HUES48 (cell line): ENCODE measurements at regions not wholly inside any gene's neighbourhood (a gene's known extent, or its start where the extent isn't known, plus 50 kb on each side); places are given as distances from the start of the nearest gene placed in this dataset.

Experiments
- H3K27ac ChIP-seq: one replicate; pipeline ENCODE4 v1.7.0; 2013; ENCODE audit warnings: low read depth, low read length, inconsistent platforms
- H3K27me3 ChIP-seq: 2 replicates; pipeline ENCODE4 v1.6.1; 2013; ENCODE audit warnings: mild to moderate bottlenecking, low read length; ENCODE audit not compliant: control insufficient read depth, insufficient read depth
- H3K36me3 ChIP-seq: 2 replicates; pipeline ENCODE4 v1.6.1; 2013; ENCODE audit warnings: low read length; ENCODE audit not compliant: control insufficient read depth, insufficient read depth
- H3K4me1 ChIP-seq: 2 replicates; pipeline ENCODE4 v1.6.1; 2013; ENCODE audit warnings: mild to moderate bottlenecking, low read length; ENCODE audit not compliant: control insufficient read depth, insufficient read depth
- H3K4me3 ChIP-seq: 2 replicates; pipeline ENCODE4 v1.5.1; 2013; ENCODE audit warnings: mild to moderate bottlenecking, low read depth, low read length
- H3K9ac ChIP-seq: 2 replicates; pipeline ENCODE4 v1.6.1; 2013; ENCODE audit warnings: mild to moderate bottlenecking, low read depth, low read length, moderate library complexity
- H3K9me3 ChIP-seq: 2 replicates; pipeline ENCODE4 v1.6.1; 2013; ENCODE audit warnings: low read length; ENCODE audit not compliant: control insufficient read depth, insufficient read depth

GRCh38 chrX:147565237-147565636 lies 346.5 kb upstream of the FMR1 start:
- Histone ChIP-seq H3K4me1 (no peaks in the 10 kb centered on the region), H3K27ac (no peak overlapping the region), H3K4me3 (no peak overlapping the region), H3K27me3 (no peaks in the 10 kb centered on the region), H3K9ac (no peak overlapping the region), H3K36me3 (no peaks in the 10 kb centered on the region), H3K9me3 (peaks cover 3% of the 10 kb centered on the region)

GRCh38 chrX:147570483-147570882 lies 341.2 kb upstream of the FMR1 start:
- no peak overlapping the region for H3K27ac ChIP-seq
- H3K36me3 ChIP-seq: no peaks in the 10 kb centered on the region
- peaks cover 11% of the 10 kb centered on the region; the same call in 1 of the 2 replicates for H3K9me3 ChIP-seq
- no peak overlapping the region for H3K4me3 ChIP-seq
- H3K4me1 ChIP-seq: no peaks in the 10 kb centered on the region
- H3K27me3 ChIP-seq: no peaks in the 10 kb centered on the region
- H3K9ac ChIP-seq: no peak overlapping the region

GRCh38 chrX:147573266-147573665 lies 338.5 kb upstream of the FMR1 start:
- Histone ChIP-seq H3K27ac (no peak overlapping the region), H3K9ac (no peak overlapping the region), H3K27me3 (no peaks in the 10 kb centered on the region), H3K36me3 (no peaks in the 10 kb centered on the region), H3K4me3 (no peak overlapping the region), H3K9me3 (peaks cover 8% of the 10 kb centered on the region; the same call in 1 of the 2 replicates), H3K4me1 (no peaks in the 10 kb centered on the region)

GRCh38 chrX:147602176-147602696 lies 309.5 kb upstream of the FMR1 start:
- H3K27ac ChIP-seq: no peak overlapping the region
- H3K9me3 ChIP-seq: peaks cover 11% of the 10 kb centered on the region; the same call in 1 of the 2 replicates
- H3K4me1 ChIP-seq: no peaks in the 10 kb centered on the region
- H3K4me3 ChIP-seq: no peak overlapping the region
- no peak overlapping the region for H3K9ac ChIP-seq
- no peaks in the 10 kb centered on the region for H3K27me3 ChIP-seq
- H3K36me3 ChIP-seq: no peaks in the 10 kb centered on the region

GRCh38 chrX:147626605-147627004 lies 285.1 kb upstream of the FMR1 start:
- H3K9me3 ChIP-seq: peaks cover 5% of the 10 kb centered on the region; the same call in 1 of the 2 replicates
- no peaks in the 10 kb centered on the region for H3K4me1 ChIP-seq
- no peaks in the 10 kb centered on the region for H3K27me3 ChIP-seq
- H3K36me3 ChIP-seq: no peaks in the 10 kb centered on the region
- H3K27ac ChIP-seq: no peak overlapping the region
- no peak overlapping the region for H3K9ac ChIP-seq
- H3K4me3 ChIP-seq: no peak overlapping the region

- Histone ChIP-seq H3K27ac (no peak overlapping the region), H3K27me3 (no peaks in the 10 kb centered on the region), H3K9me3 (peaks cover 31% of the 10 kb centered on the region), H3K36me3 (no peaks in the 10 kb centered on the region), H3K9ac (no peak overlapping the region), H3K4me3 (no peak overlapping the region), H3K4me1 (peaks cover 8% of the 10 kb centered on the region; the same call in 1 of the 2 replicates)
Observed at GRCh38 chrX:147635186-147635585, 276.5 kb upstream of the FMR1 start.

- peaks cover 41% of the 10 kb centered on the region for H3K9me3 ChIP-seq
- no peak overlapping the region for H3K9ac ChIP-seq
- H3K27ac ChIP-seq: no peak overlapping the region
- peaks cover 8% of the 10 kb centered on the region; the same call in 1 of the 2 replicates for H3K4me1 ChIP-seq
- H3K4me3 ChIP-seq: no peak overlapping the region
- H3K36me3 ChIP-seq: no peaks in the 10 kb centered on the region
- no peaks in the 10 kb centered on the region for H3K27me3 ChIP-seq
Observed at GRCh38 chrX:147637190-147637589, 274.5 kb upstream of the FMR1 start.

GRCh38 chrX:147646949-147647723 lies 264.6 kb upstream of the FMR1 start:
- no peak overlapping the region for H3K9ac ChIP-seq
- H3K4me3 ChIP-seq: no peak overlapping the region
- no peaks in the 10 kb centered on the region for H3K36me3 ChIP-seq
- H3K9me3 ChIP-seq: peaks cover 47% of the 10 kb centered on the region
- H3K27ac ChIP-seq: no peak overlapping the region
- H3K27me3 ChIP-seq: no peaks in the 10 kb centered on the region
- no peaks in the 10 kb centered on the region; the same call in 1 of the 2 replicates for H3K4me1 ChIP-seq

- Histone ChIP-seq H3K9ac (no peak overlapping the region), H3K9me3 (peaks cover 23% of the 10 kb centered on the region), H3K36me3 (no peaks in the 10 kb centered on the region), H3K4me3 (no peak overlapping the region), H3K27me3 (peaks cover 99% of the 10 kb centered on the region), H3K27ac (no peak overlapping the region), H3K4me1 (peaks cover 6% of the 10 kb centered on the region; the same call in 1 of the 2 replicates)
Observed at GRCh38 chrX:147675819-147676218, 235.9 kb upstream of the FMR1 start.

GRCh38 chrX:147679356-147680005 lies 232.2 kb upstream of the FMR1 start:
- Histone ChIP-seq H3K4me3 (no peak overlapping the region), H3K9ac (no peak overlapping the region), H3K27ac (no peak overlapping the region), H3K36me3 (no peaks in the 10 kb centered on the region), H3K27me3 (peaks cover 86% of the 10 kb centered on the region), H3K4me1 (peaks cover 13% of the 10 kb centered on the region; the same call in 1 of the 2 replicates), H3K9me3 (peaks cover 28% of the 10 kb centered on the region)

- Histone ChIP-seq H3K4me3 (no peak overlapping the region), H3K9ac (no peak overlapping the region), H3K27me3 (peaks cover 86% of the 10 kb centered on the region), H3K36me3 (no peaks in the 10 kb centered on the region), H3K27ac (no peak overlapping the region), H3K4me1 (peaks cover 12% of the 10 kb centered on the region; the same call in 1 of the 2 replicates), H3K9me3 (peaks cover 20% of the 10 kb centered on the region)
Observed at GRCh38 chrX:147680251-147680650, 231.5 kb upstream of the FMR1 start.
